ENCODE measurements at regions not wholly inside any gene's neighbourhood (a gene's known extent, or its start where the extent isn't known, plus 50 kb on each side); places are given as distances from the start of the nearest gene placed in this dataset.
"Not testable (repeated sequence)": the region's sequence is repeated elsewhere in the genome, so short reads cannot be mapped to it uniquely, and the experiment has no call there.

- peaks cover 11% of the 10 kb centered on the region for H3K36me3 Mint-ChIP-seq (ENCODE audit: low read depth)
- peaks cover 24% of the 10 kb centered on the region for H3K9me3 Mint-ChIP-seq
- H3K27me3 Mint-ChIP-seq = peaks cover 24% of the 10 kb centered on the region
- CTCF ChIA-PET, H3K4me3 Mint-ChIP-seq, DNase-seq, H3K4me1 Mint-ChIP-seq, H3K27ac Mint-ChIP-seq, POLR2A ChIA-PET: not testable (repeated sequence)
These were observed 80.6 kb upstream of the ST3GAL5 start for GRCh38 chr2:85969367-85969766.

DNA sequence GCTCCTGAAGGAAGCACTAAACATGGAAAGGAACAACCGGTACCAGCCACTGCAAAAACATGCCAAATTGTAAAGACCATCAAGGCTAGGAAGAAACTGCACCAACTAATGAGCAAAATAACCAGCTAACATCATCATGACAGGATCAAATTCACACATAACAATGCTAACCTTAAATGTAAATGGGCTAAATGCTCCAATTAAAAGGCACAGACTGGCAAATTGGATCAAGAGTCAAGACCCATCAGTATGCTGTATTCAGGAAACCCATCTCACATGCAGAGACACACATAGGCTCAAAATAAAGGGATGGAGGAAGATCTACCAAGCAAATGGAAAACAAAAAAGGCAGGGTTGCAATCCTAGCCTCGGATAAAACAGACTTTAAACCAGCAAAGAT lies 77.0 kb upstream of the ST3GAL5 start:
- Mint-ChIP-seq H3K27me3 (peaks cover 13% of the 10 kb centered on the region), H3K9me3 (peaks cover 22% of the 10 kb centered on the region), H3K4me1 (peaks cover 14% of the 10 kb centered on the region)
- H3K27ac Mint-ChIP-seq; H3K4me3 Mint-ChIP-seq; H3K36me3 Mint-ChIP-seq (ENCODE audit: low read depth); CTCF ChIA-PET; DNase-seq; POLR2A ChIA-PET: not testable (repeated sequence)

- H3K27me3 Mint-ChIP-seq = peaks cover 12% of the 10 kb centered on the region
- peaks cover 12% of the 10 kb centered on the region for H3K36me3 Mint-ChIP-seq (ENCODE audit: low read depth)
- H3K27ac Mint-ChIP-seq, DNase-seq, H3K4me3 Mint-ChIP-seq, POLR2A ChIA-PET: not testable (repeated sequence)
- peaks cover 14% of the 10 kb centered on the region for H3K4me1 Mint-ChIP-seq
- peaks cover 20% of the 10 kb centered on the region for H3K9me3 Mint-ChIP-seq
- CTCF ChIA-PET = interaction anchor here (1.0 to 6.0 kb wide), 4 partner anchors 13 to 133 kb away, joined by 3 to 36 read pairs (median 5); partner anchors contain the start of gene ST3GAL5
These were observed 75.1 kb upstream of the ST3GAL5 start for GRCh38 chr2:85963747-85964418.

GRCh38 chr2:85963068-85963467 lies 74.3 kb upstream of the ST3GAL5 start:
- peak overlapping the region; percentile 57 for H3K27ac Mint-ChIP-seq
- DNase-seq = no peak
- H3K4me3 Mint-ChIP-seq = no peak overlapping the region
- H3K9me3 Mint-ChIP-seq = peaks cover 20% of the 10 kb centered on the region
- H3K27me3 Mint-ChIP-seq = peaks cover 12% of the 10 kb centered on the region
- peaks cover 14% of the 10 kb centered on the region for H3K4me1 Mint-ChIP-seq
- CTCF ChIA-PET = interaction anchor here (0.8 to 6.0 kb wide), 5 partner anchors 10 to 132 kb away, joined by 3 to 36 read pairs (median 3); partner anchors contain the start of gene ST3GAL5
- H3K36me3 Mint-ChIP-seq (ENCODE audit: low read depth) = peaks cover 12% of the 10 kb centered on the region
- POLR2A ChIA-PET = no interaction called here

DNA sequence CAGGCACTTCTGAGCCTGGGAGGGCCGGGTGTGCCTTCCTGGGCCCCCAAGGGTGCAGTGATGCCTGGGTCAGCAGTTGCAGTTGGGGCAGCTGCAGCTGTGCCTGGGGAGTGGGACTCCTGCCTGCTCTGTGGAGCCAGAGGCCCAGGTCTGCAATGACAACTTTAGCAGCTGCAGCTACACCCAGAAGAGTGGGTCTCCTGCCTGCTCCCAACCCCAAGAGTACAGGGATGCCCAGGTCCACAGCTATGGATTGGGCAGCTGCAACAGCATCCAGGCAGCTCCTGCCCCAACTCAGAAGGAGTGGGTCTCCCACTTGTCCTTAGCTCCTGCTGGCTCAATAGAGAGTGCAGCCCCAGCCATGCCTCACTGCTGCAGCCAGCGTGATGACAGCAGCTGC lies 73.0 kb upstream of the ST3GAL5 start:
- ChIA-PET POLR2A (interaction anchor here (0.5 kb wide), 1 partner anchor 27 kb away, joined by 3 read pairs; no protein-coding TSS in a partner anchor), CTCF (interaction anchor here (6.0 kb wide), 1 partner anchor 11 kb away, joined by 36 read pairs; no protein-coding TSS in a partner anchor)
- DNase-seq = no peak
- Mint-ChIP-seq H3K27ac (no peak overlapping the region), H3K4me3 (no peak overlapping the region), H3K9me3 (peaks cover 20% of the 10 kb centered on the region), H3K27me3 (peaks cover 10% of the 10 kb centered on the region), H3K36me3 (ENCODE audit: low read depth) (peaks cover 12% of the 10 kb centered on the region), H3K4me1 (peaks cover 14% of the 10 kb centered on the region)

GRCh38 chr2:85961053-85961452 lies 72.3 kb upstream of the ST3GAL5 start:
- H3K27me3 Mint-ChIP-seq = peaks cover 9% of the 10 kb centered on the region
- no peak overlapping the region for H3K27ac Mint-ChIP-seq
- DNase-seq = no peak
- ChIA-PET POLR2A (interaction anchor here (0.7 kb wide), 1 partner anchor 33 kb away, joined by 5 read pairs; no protein-coding TSS in a partner anchor), CTCF (interaction anchor here (1.3 to 6.0 kb wide), 4 partner anchors 10 to 133 kb away, joined by 4 to 36 read pairs (median 5); no protein-coding TSS in a partner anchor)
- H3K36me3 Mint-ChIP-seq (ENCODE audit: low read depth) = peaks cover 12% of the 10 kb centered on the region
- peaks cover 20% of the 10 kb centered on the region for H3K9me3 Mint-ChIP-seq
- no peak overlapping the region for H3K4me3 Mint-ChIP-seq
- H3K4me1 Mint-ChIP-seq = peaks cover 14% of the 10 kb centered on the region

GRCh38 chr2:85959826-85960225 lies 71.0 kb upstream of the ST3GAL5 start:
- no peak overlapping the region for H3K4me3 Mint-ChIP-seq
- no peak for DNase-seq
- POLR2A ChIA-PET = no interaction called here

DNA sequence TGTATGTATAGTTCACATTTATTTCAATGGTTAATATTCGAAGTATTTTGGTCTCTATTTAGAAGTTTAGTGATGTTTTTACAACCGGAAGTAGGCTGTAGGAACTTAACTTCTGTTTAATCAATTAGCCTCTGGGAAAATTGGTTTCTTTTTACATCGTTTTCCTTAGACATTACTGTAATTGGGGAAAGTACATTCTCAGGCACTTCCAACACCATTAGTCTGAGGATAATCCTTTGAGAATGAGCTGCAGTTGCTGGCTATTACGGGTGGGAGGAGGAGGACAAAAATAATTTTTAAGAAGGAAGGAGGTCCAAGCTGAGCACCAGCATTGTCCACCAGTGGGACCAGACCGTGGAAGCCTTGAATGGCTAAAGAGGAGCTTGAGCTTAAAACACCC lies 70.4 kb upstream of the ST3GAL5 start:
- no peaks in the 10 kb centered on the region for H3K27me3 Mint-ChIP-seq
- peaks cover 15% of the 10 kb centered on the region for H3K9me3 Mint-ChIP-seq
- CTCF ChIA-PET = interaction anchor here (0.8 to 6.0 kb wide), 5 partner anchors 8 to 70 kb away, joined by 4 to 36 read pairs (median 5); no protein-coding TSS in a partner anchor
- no peak for DNase-seq
- H3K4me1 Mint-ChIP-seq = peaks cover 14% of the 10 kb centered on the region
- POLR2A ChIA-PET = no interaction called here
- H3K4me3 Mint-ChIP-seq = no peak overlapping the region
- H3K36me3 Mint-ChIP-seq (ENCODE audit: low read depth) = peaks cover 8% of the 10 kb centered on the region
- no peak overlapping the region for H3K27ac Mint-ChIP-seq

More at GRCh38 chr2:85959826-85960225, 71.0 kb upstream of the ST3GAL5 start:
- CTCF ChIA-PET = interaction anchor here (0.8 to 6.0 kb wide), 8 partner anchors 9 to 132 kb away, joined by 3 to 36 read pairs (median 4); no protein-coding TSS in a partner anchor
- H3K4me1 Mint-ChIP-seq = peaks cover 14% of the 10 kb centered on the region
- H3K27ac Mint-ChIP-seq = no peak overlapping the region
- H3K9me3 Mint-ChIP-seq = peaks cover 15% of the 10 kb centered on the region
- H3K27me3 Mint-ChIP-seq = no peaks in the 10 kb centered on the region
- peaks cover 8% of the 10 kb centered on the region for H3K36me3 Mint-ChIP-seq (ENCODE audit: low read depth)

DNA sequence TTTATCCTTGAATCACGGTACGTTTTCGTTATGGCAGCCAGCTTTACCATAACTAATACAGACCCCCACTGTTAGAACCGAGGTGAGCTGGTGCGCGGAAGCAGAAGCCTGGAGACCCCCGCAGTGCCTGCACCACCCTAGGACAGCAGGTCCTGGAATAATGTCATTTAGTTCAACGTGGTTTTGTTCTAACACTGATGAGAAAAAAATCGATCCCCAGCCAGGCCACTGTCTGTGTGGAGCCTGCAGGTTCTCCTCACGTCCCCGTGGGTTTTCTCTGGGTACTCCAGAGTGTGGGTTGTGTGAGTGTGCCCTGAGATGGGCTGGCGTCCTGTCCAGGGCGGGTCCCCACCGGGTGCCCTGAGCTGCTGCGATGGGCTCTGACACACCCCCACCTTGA lies 69.9 kb upstream of the ST3GAL5 start:
- Mint-ChIP-seq H3K4me1 (peaks cover 12% of the 10 kb centered on the region), H3K4me3 (no peak overlapping the region), H3K27ac (no peak overlapping the region), H3K36me3 (ENCODE audit: low read depth) (peaks cover 8% of the 10 kb centered on the region), H3K27me3 (no peaks in the 10 kb centered on the region), H3K9me3 (peaks cover 13% of the 10 kb centered on the region)
- ChIA-PET CTCF (interaction anchor here (0.7 to 6.0 kb wide), 6 partner anchors 8 to 69 kb away, joined by 3 to 36 read pairs (median 6); no protein-coding TSS in a partner anchor), POLR2A (interaction anchor here (0.7 kb wide), 1 partner anchor 239 kb away, joined by 4 read pairs; no protein-coding TSS in a partner anchor)
- no peak for DNase-seq

- no peak for DNase-seq
- Mint-ChIP-seq H3K4me3 (no peak overlapping the region), H3K27me3 (no peaks in the 10 kb centered on the region), H3K36me3 (ENCODE audit: low read depth) (peaks cover 4% of the 10 kb centered on the region), H3K9me3 (peaks cover 2% of the 10 kb centered on the region), H3K4me1 (peaks cover 5% of the 10 kb centered on the region), H3K27ac (no peak overlapping the region)
- POLR2A ChIA-PET = no interaction called here
- CTCF ChIA-PET = interaction anchor here (1.0 to 1.8 kb wide), 2 partner anchors 11 to 68 kb away, joined by 4 to 12 read pairs; no protein-coding TSS in a partner anchor
These were observed 68.5 kb upstream of the ST3GAL5 start for GRCh38 chr2:85957256-85957655.

DNA sequence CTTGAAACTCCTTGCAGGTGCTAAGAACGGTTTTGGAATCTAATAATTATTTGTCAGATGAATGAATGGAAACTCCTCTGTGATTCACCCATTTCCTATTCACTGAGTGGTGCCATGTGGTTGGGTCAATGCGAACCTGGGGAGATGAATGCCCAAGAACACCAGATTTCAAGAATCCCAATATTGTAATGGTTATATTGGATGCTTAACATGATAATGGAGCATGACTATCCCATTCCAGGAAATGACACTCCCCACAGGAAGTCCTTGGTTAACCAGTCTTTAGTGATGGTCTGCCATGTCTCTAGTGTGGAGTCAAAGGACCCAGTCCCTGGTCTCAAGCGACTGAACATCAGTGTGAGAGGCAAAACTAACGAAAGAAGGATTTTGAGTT lies 67.9 kb upstream of the ST3GAL5 start:
- CTCF ChIA-PET = no interaction called here
- DNase-seq = no peak
- no peaks in the 10 kb centered on the region for H3K27me3 Mint-ChIP-seq
- POLR2A ChIA-PET = no interaction called here
- H3K9me3 Mint-ChIP-seq = no peaks in the 10 kb centered on the region
- peaks cover 5% of the 10 kb centered on the region for H3K4me1 Mint-ChIP-seq
- H3K27ac Mint-ChIP-seq = no peak overlapping the region
- peaks cover 2% of the 10 kb centered on the region for H3K36me3 Mint-ChIP-seq (ENCODE audit: low read depth)
- H3K4me3 Mint-ChIP-seq = no peak overlapping the region

GRCh38 chr2:85954590-85955458 lies 66.0 kb upstream of the ST3GAL5 start:
- Mint-ChIP-seq H3K27ac (no peak overlapping the region), H3K4me3 (no peak overlapping the region), H3K27me3 (no peaks in the 10 kb centered on the region), H3K4me1 (peaks cover 5% of the 10 kb centered on the region), H3K36me3 (ENCODE audit: low read depth) (peaks cover 2% of the 10 kb centered on the region), H3K9me3 (no peaks in the 10 kb centered on the region)
- ChIA-PET POLR2A (no interaction called here), CTCF (no interaction called here)
- no peak for DNase-seq

DNA sequence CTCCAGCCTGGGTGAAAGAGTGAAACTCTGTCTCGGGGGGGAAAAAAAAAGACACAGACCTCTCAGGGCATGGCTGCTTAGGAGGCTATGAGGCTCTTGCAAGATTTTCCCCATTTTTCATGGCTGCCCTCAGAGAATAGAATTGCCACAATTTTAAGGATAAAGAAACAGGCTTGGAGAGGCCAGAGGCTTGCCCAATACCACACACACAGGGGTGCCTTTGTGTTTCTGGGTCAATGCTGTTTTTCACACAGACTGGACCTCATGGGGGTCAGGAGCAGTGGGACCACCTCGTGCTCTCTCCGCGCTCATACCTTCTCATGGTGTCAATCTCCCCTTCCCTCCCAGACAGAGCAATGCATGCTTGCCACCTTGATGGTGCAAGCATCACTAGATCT lies 65.4 kb upstream of the ST3GAL5 start:
- no peaks in the 10 kb centered on the region for H3K9me3 Mint-ChIP-seq
- no peak for DNase-seq
- H3K4me1 Mint-ChIP-seq = peaks cover 5% of the 10 kb centered on the region
- ChIA-PET POLR2A (no interaction called here), CTCF (no interaction called here)
- H3K27ac Mint-ChIP-seq = no peak overlapping the region
- H3K27me3 Mint-ChIP-seq = no peaks in the 10 kb centered on the region
- no peak overlapping the region for H3K4me3 Mint-ChIP-seq
- H3K36me3 Mint-ChIP-seq (ENCODE audit: low read depth) = peaks cover 1% of the 10 kb centered on the region

Measured in activated CD4-positive, alpha-beta T cell treated with anti-CD3 and anti-CD28 coated beads, Interleukin-2, amount 10 ng/mL, durations not matched to agents 7 days and 5 days (primary cell).